Activated naive CD4-positive, alpha-beta T cell (primary cell): ENCODE measurements at regions not wholly inside any gene's neighbourhood (a gene's known extent, or its start where the extent isn't known, plus 50 kb on each side); places are given as distances from the start of the nearest gene placed in this dataset.
"Not testable (repeated sequence)": the region's sequence is repeated elsewhere in the genome, so short reads cannot be mapped to it uniquely, and the experiment has no call there.

Experiments used
- DNase-seq, 4 experiments: peaks; one replicate each; lab custom pipeline; 2025; lab: John Stamatoyannopoulos, UW

GRCh38 chr1:83130886-83131691 lies 867.8 kb downstream of the TTLL7 start:
- DNase-seq = no peak

- DNase-seq = no peak
Observed at GRCh38 chr1:83129107-83129506, 869.8 kb downstream of the TTLL7 start.

DNA sequence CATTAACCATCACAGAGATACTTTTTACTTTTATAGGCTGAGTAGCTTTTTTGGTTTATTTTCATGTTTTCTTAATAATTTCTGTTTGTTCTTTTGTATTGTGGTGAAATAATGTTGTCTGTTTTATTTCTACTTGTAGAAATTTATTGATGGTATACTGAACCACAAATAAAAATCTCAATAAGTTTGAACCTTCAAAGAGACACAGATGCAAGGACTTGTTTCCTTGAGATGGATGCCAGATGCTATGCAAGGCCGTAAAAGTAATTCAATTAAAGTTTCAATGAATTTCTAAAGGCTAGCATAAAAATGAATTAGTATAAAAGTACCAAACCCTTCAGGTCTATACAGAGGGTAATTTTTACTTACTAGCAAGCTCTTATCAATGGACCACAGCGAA lies 873.5 kb downstream of the TTLL7 start:
- DNase-seq = no peak

DNA sequence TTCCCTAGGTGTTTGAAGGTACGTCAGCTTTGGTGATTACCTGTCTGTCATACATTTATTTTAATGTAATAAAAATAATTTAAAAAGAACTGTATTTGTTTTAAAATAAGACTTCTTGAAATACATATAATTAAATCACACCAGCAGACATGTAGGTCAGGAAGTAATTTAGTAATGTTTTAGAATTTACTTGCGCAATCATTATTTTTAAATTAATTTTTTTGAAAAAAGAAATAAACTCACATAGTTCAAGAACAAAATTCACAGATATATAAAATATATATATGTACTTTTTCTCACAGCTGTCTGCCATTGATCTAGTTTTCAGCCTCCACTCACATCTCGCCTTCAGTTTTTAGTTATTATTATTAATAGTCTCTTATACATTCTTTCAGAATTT lies 875.9 kb downstream of the TTLL7 start:
- no peak for DNase-seq

GRCh38 chr1:83118472-83118871 lies 880.5 kb downstream of the TTLL7 start:
- DNase-seq = no peak

DNA sequence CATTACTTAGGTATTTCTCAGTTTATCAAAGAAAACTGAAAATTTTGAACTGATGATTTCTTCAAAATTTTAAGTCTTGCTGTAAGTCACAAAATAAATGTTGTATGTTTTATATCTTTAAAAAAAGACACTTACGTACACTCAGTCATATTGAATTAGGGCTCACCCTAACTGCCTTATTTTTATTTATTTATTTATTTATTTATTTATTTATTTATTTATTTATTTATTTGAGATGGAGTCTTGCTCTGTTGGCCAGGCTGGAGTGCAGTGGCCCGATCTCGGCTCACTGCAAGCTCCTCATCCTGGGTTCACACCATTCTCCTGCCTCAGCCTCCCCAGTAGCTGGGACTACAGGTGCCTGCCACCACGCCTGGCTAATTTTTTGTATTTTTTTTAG lies 881.9 kb downstream of the TTLL7 start:
- not testable (repeated sequence) for DNase-seq

DNA sequence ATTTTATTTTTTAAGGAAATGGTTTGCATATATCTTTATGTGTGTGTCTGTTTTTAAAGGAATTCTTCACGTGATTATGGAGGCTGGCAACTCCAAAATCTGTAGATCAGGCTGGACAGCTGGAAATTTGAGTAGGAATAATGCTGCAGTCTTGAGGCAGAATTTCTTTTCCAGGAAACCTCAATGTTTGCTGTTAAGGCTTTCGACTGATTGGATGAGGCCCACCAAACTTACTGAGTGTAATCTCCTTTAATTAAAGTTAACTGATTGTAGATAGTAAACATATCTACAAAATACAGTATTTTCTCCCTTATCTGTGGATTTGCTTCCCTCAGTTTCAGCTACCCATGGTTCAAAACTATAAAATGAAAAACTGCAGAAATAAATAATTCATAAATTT lies 883.1 kb downstream of the TTLL7 start:
- DNase-seq = no peak

DNA sequence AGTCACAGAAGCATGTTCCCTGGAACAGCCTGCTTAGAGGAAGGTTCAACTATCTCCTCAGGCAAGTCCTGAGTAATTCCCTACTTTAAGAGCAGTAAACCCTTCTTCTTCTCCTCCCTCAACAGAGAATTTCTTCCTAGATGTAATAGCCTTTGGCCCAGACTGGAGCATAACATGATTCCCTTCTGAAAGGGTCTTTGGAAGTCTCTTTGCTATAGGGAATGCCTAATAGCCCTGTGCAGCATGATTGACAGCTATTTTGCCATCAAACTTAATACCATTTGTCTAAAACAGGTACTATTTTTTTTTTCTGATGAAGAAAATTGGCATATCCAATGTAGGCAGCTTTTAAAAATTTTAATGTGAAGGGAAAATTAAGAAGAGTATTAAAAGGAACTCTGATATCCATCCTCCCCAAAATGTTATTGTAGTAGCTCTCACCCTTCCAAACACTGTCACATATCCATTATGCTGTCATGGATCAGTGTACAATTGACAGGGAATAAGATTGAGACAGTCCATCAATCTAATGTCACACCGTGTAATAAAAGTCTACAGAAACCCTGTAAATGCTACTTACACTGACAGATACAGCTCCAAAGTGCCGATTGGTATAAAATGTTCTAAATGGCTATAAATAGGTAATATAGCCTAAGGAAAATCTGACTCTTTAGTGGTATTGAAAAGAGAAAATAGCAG lies 884.6 kb downstream of the TTLL7 start:
- DNase-seq = no peak

GRCh38 chr1:83113652-83114051 lies 885.3 kb downstream of the TTLL7 start:
- no peak for DNase-seq

- DNase-seq = no peak
Observed at GRCh38 chr1:83112248-83112885, 886.6 kb downstream of the TTLL7 start.

DNA sequence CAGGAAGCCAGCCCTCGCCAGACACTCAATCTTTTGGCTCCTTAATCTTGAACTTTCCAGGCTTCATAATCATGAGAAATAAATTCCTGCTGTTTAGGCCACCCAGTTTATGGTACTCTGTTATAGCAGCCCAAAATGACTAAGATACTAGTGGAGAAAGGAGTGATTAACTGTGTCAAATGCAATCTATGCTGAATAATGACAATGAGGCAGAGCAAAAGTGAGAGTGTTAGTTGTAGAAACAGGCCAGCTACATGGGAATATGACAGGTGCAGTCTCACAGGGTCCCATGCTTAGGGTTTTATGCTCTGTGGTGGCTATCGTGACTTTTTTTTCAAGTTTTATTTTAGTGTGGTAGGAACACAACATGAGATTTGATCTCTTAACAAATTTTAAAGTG lies 888.8 kb downstream of the TTLL7 start:
- DNase-seq = no peak

- no peak for DNase-seq
Observed at GRCh38 chr1:83109692-83110091, 889.2 kb downstream of the TTLL7 start.

GRCh38 chr1:83104558-83104957 lies 894.4 kb downstream of the TTLL7 start:
- DNase-seq = no peak

DNA sequence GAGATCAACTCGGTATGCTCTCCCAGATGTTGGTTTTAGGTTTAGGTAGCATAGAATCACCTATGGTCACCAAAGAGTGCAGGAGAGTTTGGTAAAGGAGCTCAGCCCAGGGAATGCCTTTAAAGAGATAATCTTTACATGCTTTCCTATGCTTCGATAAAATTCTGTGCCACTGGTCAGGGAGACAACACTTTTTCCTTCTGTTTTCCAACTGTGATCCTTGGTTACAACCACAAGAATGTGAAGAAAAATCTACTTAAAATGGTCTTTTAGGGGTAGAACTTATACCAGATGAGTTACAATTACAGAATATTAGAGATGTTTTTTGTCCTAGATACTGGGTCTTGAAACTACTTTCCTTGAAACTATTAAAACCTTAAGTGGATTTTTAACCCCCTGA lies 895.6 kb downstream of the TTLL7 start:
- DNase-seq = no peak

GRCh38 chr1:83102630-83103071 lies 896.3 kb downstream of the TTLL7 start:
- no peak for DNase-seq

GRCh38 chr1:83101406-83101805 lies 897.5 kb downstream of the TTLL7 start:
- DNase-seq = no peak

GRCh38 chr1:83100133-83100532 lies 898.8 kb downstream of the TTLL7 start:
- no peak for DNase-seq

GRCh38 chr1:83098791-83099190 lies 900.1 kb downstream of the TTLL7 start:
- DNase-seq = no peak

- no peak for DNase-seq
Observed at GRCh38 chr1:83098131-83098530, 900.8 kb downstream of the TTLL7 start.

DNA sequence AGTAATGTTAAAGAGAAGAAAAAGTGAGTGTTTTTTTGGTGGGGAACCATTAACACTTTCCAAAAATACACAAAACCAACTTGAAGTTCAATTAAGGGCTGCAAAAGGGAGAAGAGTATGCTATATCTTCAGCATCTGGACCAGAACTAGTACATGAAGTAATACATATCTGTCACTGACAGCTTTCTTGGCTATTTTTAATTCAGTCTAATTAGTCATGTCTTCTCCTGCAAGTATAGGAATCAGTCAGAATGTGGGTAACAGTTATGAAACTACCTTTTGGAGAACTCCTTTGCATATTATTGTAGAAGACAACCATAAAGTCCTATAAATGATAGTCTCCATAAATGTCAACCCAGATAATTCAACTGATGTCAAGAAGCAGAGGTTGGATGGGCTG lies 901.2 kb downstream of the TTLL7 start:
- no peak for DNase-seq

DNA sequence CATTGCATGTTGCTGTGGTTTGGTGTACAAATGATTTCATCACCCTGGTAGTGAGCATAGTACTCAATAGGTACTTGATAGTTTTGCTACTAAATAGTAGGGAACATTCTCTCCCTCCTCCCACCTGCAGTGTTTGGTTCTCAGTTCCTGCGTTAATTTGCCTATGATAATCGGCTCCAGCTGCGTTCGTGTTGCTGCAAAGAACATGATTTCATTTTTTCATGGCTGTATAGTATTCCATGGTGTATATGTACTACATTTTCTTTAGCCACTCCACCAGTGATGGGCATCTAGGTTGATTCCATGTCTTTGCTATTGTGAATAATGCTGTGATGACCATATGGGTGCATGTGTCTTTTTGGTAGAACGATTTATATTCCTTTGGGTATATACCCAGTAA lies 903.4 kb downstream of the TTLL7 start:
- no peak for DNase-seq

DNA sequence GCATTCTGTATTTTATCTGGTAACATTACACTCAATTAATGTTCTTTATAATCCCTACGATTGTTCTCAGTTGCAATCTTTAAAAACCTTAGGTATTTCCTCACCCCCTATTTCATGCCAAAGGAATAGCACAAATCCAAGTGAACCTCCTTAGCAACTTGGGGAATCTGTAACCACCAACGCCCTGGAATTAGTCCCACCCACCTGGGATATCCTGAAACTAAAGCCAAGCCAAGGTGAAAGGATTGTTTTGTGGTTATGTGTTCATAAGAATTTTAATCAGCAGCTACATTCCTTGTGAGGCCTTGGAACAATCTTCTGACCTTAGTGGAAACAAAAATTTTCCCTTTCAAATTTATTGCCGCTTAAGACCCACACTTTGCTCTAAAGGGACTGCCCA lies 908.7 kb downstream of the TTLL7 start:
- DNase-seq = no peak

- no peak for DNase-seq
Observed at GRCh38 chr1:83087851-83088250, 911.1 kb downstream of the TTLL7 start.
